ENCODE measurements at regions not wholly inside any gene's neighbourhood (a gene's known extent, or its start where the extent isn't known, plus 50 kb on each side); places are given as distances from the start of the nearest gene placed in this dataset.

GRCh38 chr18:8507915-8508705, 101.1 kb upstream of the RAB12 start:
- Histone ChIP-seq H3K27me3 (ENCODE audit: insufficient read depth, poor library complexity, severe bottlenecking) (no peaks in the 10 kb centered on the region), H3K4me1 (ENCODE audit: insufficient read depth, poor library complexity, severe bottlenecking) (no peaks in the 10 kb centered on the region), H3K27ac (ENCODE audit: poor library complexity, severe bottlenecking) (no peak overlapping the region), H3K36me3 (ENCODE audit: low read depth) (no peaks in the 10 kb centered on the region), H3K4me3 (ENCODE audit: severe bottlenecking) (no peak overlapping the region), H3K9me3 (ENCODE audit: severe bottlenecking) (no peaks in the 10 kb centered on the region)
- DNase-seq (ENCODE audit: low spot score): no peak
- TF ChIP-seq CTCF (IDR thresholded peaks at IDR 0.05; ENCODE audit: poor library complexity, severe bottlenecking): no peak
- ATAC-seq (ENCODE audit: low read depth): no peak

GRCh38 chr18:8513249-8513648, 96.0 kb upstream of the RAB12 start:
- H3K4me1 ChIP-seq (ENCODE audit: insufficient read depth, poor library complexity, severe bottlenecking): peaks cover 6% of the 10 kb centered on the region
- no peaks in the 10 kb centered on the region for H3K27me3 ChIP-seq (ENCODE audit: insufficient read depth, poor library complexity, severe bottlenecking)
- TF ChIP-seq CTCF (IDR thresholded peaks at IDR 0.05; ENCODE audit: poor library complexity, severe bottlenecking): no peak
- H3K9me3 ChIP-seq (ENCODE audit: severe bottlenecking): no peaks in the 10 kb centered on the region
- DNase-seq (ENCODE audit: low spot score) (no peak), ATAC-seq (ENCODE audit: low read depth) (no peak)
- no peak overlapping the region for H3K4me3 ChIP-seq (ENCODE audit: severe bottlenecking)
- no peak overlapping the region for H3K27ac ChIP-seq (ENCODE audit: poor library complexity, severe bottlenecking)
- H3K36me3 ChIP-seq (ENCODE audit: low read depth): no peaks in the 10 kb centered on the region

- no peak for TF ChIP-seq CTCF (IDR thresholded peaks at IDR 0.05; ENCODE audit: poor library complexity, severe bottlenecking)
- H3K9me3 ChIP-seq (ENCODE audit: severe bottlenecking): no peaks in the 10 kb centered on the region
- no peaks in the 10 kb centered on the region for H3K27me3 ChIP-seq (ENCODE audit: insufficient read depth, poor library complexity, severe bottlenecking)
- H3K4me1 ChIP-seq (ENCODE audit: insufficient read depth, poor library complexity, severe bottlenecking): peaks cover 6% of the 10 kb centered on the region
- H3K4me3 ChIP-seq (ENCODE audit: severe bottlenecking): no peak overlapping the region
- ATAC-seq (ENCODE audit: low read depth): no peak
- H3K36me3 ChIP-seq (ENCODE audit: low read depth): no peaks in the 10 kb centered on the region
- H3K27ac ChIP-seq (ENCODE audit: poor library complexity, severe bottlenecking): no peak overlapping the region
- DNase-seq (ENCODE audit: low spot score): no peak
Measured at GRCh38 chr18:8514409-8514808, 94.8 kb upstream of the RAB12 start.

GRCh38 chr18:8515142-8515865, 93.9 kb upstream of the RAB12 start:
- no peak for DNase-seq (ENCODE audit: low spot score)
- H3K27me3 ChIP-seq (ENCODE audit: insufficient read depth, poor library complexity, severe bottlenecking): no peaks in the 10 kb centered on the region
- H3K4me1 ChIP-seq (ENCODE audit: insufficient read depth, poor library complexity, severe bottlenecking): peaks cover 6% of the 10 kb centered on the region
- ATAC-seq (ENCODE audit: low read depth): no peak
- H3K9me3 ChIP-seq (ENCODE audit: severe bottlenecking): no peaks in the 10 kb centered on the region
- no peak for TF ChIP-seq CTCF (IDR thresholded peaks at IDR 0.05; ENCODE audit: poor library complexity, severe bottlenecking)
- H3K27ac ChIP-seq (ENCODE audit: poor library complexity, severe bottlenecking): no peak overlapping the region
- no peaks in the 10 kb centered on the region for H3K36me3 ChIP-seq (ENCODE audit: low read depth)
- no peak overlapping the region for H3K4me3 ChIP-seq (ENCODE audit: severe bottlenecking)
